ENCODE measurements at regions not wholly inside any gene's neighbourhood (a gene's known extent, or its start where the extent isn't known, plus 50 kb on each side); places are given as distances from the start of the nearest gene placed in this dataset.
"Not testable (repeated sequence)": the region's sequence is repeated elsewhere in the genome, so short reads cannot be mapped to it uniquely, and the experiment has no call there.

DNA sequence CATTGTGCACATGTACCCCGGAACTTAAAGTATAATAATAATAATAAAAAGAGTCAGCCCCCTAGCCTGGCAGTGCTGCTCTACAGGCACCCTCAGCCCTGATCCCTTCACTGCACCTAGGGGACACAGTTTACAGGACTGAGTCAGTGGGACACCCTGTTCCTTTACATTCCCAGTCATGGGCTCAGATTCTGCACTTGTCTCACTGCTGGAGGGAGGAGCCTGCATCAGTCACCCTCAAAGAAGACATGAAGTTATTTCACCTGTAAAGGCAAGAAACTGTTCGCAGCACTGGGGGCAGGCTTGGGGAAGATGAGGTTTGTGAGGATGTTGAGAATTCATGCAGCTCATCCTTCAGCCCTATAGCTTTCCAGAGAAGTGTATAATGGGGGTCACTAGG lies 50.7 kb upstream of the VPREB1 start:
- in situ Hi-C loops (cut with HindIII; ENCODE audit: low pct_ligation_motif_present, low pct_unique_long_range_greater_than_20kb, low sequenced_read_pairs) = no loop called here
- no peak for DNase-seq

DNA sequence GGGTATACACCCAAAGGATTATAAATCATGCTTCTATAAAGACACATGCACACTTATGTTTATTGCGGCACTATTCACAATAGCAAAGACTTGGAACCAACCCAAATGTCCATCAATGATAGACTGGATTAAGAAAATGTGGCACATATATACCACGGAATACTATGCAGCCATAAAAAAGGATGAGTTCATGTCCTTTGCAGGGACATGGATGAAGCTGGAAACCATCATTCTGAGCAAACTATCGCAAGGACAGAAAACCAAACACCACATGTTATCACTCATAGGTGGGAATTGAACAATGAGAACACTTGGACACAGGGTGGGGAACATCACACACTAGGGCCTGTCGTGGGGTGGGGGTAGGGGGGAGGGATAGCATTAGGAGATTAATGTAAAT lies 51.1 kb upstream of the VPREB1 start:
- DNase-seq; in situ Hi-C loops (cut with HindIII; ENCODE audit: low pct_ligation_motif_present, low pct_unique_long_range_greater_than_20kb, low sequenced_read_pairs): not testable (repeated sequence)

DNA sequence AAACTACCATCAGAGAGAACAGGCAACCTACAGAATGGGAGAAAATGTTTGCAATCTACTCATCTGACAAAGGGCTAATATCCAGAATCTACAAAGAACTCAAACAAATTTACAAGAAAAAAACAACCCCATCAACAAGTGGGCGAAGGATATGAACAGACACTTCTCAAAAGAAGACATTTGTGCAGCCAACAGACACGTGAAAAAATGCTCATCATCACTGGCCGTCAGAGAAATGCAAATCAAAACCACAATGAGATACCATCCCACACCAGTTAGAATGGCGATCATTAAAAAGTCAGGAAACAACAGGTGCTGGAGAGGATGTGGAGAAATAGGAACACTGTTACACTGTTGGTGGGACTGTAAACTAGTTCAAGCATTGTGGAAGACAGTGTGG lies 51.6 kb upstream of the VPREB1 start:
- in situ Hi-C loops (cut with HindIII; ENCODE audit: low pct_ligation_motif_present, low pct_unique_long_range_greater_than_20kb, low sequenced_read_pairs); DNase-seq: not testable (repeated sequence)

DNA sequence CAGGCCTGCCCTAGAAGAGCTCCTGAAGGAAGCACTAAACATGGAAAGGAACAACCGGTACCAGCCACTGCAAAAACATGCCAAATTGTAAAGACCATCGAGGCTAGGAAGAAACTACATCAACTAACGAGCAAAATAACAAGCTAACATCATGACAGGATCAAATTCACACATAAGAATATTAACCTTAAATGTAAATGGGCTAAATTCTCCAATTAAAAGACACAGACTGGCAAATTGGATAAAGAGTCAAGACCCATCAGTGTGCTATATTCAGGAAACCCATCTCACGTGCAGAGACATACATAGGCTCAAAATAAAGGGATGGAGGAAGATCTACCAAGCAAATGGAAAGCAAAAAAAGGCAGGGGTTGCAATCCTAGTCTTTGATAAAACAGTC lies 54.8 kb upstream of the VPREB1 start:
- DNase-seq; in situ Hi-C loops (cut with HindIII; ENCODE audit: low pct_ligation_motif_present, low pct_unique_long_range_greater_than_20kb, low sequenced_read_pairs): not testable (repeated sequence)

DNA sequence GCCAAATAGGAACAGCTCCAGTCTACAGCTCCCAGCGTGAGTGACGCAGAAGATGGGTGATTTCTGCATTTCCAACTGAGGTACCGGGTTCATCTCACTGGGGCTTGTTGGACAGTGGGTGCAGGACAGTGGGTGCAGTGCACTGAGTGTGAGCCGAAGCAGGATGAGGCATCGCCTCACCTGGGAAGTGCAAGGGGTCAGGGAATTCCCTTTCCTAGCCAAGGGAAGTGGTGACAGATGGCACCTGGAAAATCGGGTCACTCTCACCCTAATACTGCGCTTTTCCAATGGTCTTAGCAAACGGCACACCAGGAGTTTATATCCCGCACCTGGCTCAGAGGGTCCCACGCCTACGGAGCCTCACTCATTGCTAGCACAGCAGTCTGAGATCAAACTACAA lies 56.7 kb upstream of the VPREB1 start:
- in situ Hi-C loops (cut with HindIII; ENCODE audit: low pct_ligation_motif_present, low pct_unique_long_range_greater_than_20kb, low sequenced_read_pairs); DNase-seq: not testable (repeated sequence)

DNA sequence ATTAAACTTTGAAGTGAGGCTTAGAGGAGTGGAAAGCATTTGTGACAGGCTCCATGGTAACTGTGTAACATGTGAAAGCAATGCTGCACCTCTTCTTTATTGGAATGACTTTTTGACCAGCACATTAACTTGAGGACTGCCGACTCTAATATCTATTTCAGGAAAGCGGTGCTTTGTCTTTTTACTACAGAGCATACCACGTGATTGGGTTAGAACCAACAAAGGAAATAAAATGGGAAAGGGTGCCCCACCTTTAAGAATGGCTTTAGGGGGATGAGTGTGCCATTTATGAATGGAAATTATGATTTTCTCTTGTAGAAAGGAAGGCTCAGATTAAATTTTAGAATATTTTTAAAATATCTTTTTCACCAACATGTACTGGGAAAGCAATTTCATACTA lies 57.3 kb upstream of the VPREB1 start:
- no peak for DNase-seq
- in situ Hi-C loops (cut with HindIII; ENCODE audit: low pct_ligation_motif_present, low pct_unique_long_range_greater_than_20kb, low sequenced_read_pairs) = no loop called here

DNA sequence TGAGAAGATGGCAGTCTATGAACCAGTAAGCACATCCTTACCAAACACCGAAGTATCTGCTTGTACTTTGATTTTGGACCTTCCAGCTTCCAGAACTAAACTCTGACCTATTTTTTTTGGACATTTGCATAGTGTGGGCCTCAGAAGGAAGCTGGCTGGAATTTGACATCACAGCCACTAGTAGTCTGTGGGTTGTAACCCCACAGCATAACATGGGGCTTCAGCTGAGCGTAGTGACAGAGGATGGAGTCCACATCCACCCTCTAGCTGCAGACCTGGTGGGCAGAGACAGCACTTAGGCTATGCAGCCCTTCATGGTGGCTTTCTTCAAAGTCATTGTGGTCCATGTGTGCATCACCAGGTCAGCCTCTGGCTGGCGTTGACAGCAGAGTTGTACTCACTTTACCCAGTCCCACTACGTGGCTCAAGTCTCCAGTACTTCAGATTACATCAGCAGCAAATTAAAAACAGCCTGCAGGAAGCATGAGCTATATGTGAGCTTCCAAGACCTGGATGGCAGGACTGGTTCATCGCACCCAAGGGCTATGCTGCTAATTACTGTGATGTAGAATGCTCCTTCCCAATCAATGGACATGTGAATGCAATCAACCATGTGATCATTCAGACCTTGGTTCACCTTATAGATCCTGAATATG lies 58.6 kb upstream of the VPREB1 start:
- no peak for DNase-seq
- in situ Hi-C loops (cut with HindIII; ENCODE audit: low pct_ligation_motif_present, low pct_unique_long_range_greater_than_20kb, low sequenced_read_pairs) = no loop called here

DNA sequence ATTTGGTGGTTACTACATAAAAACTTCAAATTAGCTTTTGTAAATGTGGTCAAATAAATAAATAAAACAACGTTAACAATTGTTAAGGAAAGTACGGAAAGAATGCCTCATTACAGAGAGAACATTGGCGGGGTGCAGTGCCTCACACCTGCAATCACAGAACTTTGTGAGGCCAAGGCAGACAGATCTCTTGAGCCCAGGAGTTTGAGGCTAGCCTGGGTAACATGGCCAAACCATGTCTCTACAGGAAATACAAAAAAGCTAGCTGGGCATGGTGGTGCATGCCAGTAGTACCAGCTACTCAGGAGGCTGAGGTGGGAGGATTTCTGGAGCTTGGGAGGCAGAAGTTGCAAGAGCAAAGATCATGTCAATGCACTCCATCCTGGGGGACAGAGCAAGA lies 59.4 kb upstream of the VPREB1 start:
- no peak for DNase-seq
- in situ Hi-C loops (cut with HindIII; ENCODE audit: low pct_ligation_motif_present, low pct_unique_long_range_greater_than_20kb, low sequenced_read_pairs) = no loop called here

DNA sequence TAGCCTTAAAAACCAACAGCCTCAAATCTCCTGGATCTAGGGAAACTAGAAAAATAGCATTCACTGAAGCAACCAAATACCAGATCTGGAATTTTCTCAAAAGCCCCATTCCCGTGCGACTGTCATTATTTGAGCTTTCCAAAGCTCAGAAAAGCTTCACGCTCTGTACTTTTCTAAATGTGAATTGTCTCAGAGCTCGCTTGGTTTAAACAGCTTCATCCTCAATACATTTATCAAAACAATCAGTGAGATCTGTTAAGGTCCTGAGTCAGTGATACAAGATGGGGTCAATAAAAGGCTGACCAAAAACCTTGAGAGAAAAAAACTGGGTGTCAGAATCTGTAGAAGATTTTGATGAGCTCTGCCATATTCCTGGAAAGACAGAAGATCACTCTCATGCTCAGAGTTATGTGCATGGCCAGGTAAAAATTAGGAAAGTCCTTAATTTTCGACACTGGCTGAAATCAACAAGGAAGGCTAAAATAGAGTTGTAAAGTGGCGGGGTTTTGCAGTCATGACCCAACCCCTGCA lies 60.2 kb upstream of the VPREB1 start:
- no peak for DNase-seq
- in situ Hi-C loops (cut with HindIII; ENCODE audit: low pct_ligation_motif_present, low pct_unique_long_range_greater_than_20kb, low sequenced_read_pairs) = no loop called here

DNA sequence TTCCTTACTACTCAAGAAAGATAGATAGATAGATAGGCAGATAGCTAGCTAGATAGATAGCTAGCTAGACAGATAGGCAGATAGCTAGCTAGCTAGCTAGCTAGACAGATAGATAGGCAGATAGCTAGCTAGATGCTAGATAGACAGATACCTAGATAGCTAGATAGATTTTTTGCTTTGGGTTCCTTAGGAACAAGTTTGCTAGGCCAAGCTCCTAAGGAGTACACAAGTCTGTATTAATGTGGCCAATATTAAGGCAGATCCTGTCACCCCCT lies 61.7 kb upstream of the VPREB1 start:
- no peak for DNase-seq
- in situ Hi-C loops (cut with HindIII; ENCODE audit: low pct_ligation_motif_present, low pct_unique_long_range_greater_than_20kb, low sequenced_read_pairs) = no loop called here

DNA sequence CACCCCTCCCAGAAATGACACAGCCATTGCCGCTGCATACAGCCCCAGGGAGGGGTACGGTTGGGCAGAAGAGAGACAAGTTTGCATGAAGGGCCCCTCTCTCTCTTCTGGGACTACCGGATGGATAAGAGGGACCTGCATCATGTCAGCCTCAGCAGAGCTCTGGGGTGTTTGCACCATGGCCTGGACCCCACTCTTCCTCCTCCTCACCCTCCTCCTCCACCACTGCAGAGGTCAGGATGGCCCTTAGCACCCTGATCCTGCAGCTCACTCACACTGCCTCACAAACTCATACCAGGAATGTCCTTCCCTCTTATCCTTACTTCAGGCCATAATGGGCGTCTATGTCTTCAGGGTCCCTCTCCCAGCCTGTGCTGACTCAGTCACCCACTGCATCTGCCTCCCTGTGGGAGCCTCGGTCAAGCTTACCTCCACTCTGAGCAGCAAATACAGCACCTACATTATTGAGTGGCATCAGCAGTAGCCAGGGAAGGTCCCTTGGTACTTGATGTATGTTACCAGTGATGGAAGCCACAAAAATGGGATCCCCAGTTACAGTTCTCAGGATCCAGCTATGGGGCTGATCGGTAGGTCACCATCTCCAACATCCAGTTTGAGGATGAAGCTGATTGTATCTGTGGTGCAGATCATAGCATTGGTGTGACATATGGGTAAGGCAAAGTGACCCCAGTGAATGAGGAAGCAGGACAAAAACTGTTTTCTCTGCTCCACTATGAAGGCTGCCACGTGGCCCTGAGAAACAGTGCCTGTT lies 62.2 kb upstream of the VPREB1 start:
- DNase-seq = no peak
- in situ Hi-C loops (cut with HindIII; ENCODE audit: low pct_ligation_motif_present, low pct_unique_long_range_greater_than_20kb, low sequenced_read_pairs) = no loop called here

DNA sequence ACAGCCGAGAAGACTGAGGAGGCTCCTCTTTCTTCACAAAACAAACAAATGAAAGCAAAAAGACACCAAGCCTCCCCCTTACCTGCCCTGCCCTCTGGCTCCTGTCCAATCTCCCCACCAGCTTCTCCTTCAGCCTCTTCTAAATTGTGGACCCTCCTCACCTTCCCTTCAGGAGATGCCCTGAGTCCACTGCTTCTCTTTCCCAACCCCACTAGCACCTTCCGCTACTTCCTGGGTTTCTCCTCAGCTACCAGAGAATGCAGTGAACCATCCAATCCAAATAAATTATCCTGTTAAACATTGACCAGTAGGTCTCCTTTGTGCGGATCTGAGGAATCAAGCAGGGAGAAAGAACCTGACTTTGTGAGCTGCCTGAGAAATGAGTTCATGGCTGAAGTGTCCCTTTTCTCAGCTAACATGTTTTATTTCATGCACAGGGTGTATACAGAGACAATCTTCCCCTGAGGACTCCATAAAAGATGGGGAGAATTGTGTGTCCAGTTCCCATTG lies 63.2 kb upstream of the VPREB1 start:
- peak; percentile 82 for DNase-seq
- in situ Hi-C loops (cut with HindIII; ENCODE audit: low pct_ligation_motif_present, low pct_unique_long_range_greater_than_20kb, low sequenced_read_pairs) = no loop called here

DNA sequence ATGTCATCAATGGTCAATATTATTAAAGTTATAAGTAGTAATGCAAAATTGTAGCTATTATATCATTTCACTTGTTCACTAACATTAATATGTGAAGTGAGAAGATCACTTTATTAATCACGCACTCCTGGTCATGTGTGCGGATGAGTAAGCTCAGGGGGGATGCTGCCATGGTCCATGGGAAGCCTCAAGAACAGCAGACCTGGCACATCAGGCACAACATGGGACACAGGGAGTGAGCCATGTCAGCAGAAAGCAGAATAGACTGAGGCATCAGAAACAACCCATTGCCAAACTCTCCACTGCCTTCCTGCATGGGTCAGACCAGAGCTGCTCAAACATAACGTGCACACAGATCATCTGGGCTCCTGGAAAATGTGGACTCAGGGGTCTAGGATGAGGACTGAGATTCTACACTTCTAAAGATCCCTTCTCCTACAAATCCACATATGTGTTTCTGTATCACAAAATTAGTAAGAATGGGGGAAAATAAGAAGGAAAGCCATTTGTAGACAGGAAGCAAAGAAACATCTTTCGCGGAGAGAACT lies 63.8 kb upstream of the VPREB1 start:
- in situ Hi-C loops (cut with HindIII; ENCODE audit: low pct_ligation_motif_present, low pct_unique_long_range_greater_than_20kb, low sequenced_read_pairs) = no loop called here
- DNase-seq = peak; percentile 52

DNA sequence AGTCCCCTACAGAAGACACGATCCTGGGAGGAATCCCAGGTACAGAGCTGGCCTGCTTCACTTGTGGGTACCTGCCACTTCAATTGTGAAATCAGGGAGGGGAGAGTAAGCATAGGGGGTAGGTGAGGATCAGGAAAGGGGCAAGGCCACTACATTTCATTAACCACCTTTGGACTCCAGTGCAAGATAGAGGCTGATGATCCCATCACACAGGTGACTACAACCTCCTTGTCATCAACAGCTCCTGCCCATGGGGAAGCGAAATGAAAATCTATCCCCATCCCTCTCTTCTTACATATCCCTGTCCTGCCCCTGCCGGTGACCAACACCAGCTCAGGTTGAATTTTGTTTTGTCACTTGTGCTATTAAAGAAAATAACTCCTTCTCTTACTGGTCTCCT lies 64.7 kb upstream of the VPREB1 start:
- in situ Hi-C loops (cut with HindIII; ENCODE audit: low pct_ligation_motif_present, low pct_unique_long_range_greater_than_20kb, low sequenced_read_pairs) = no loop called here
- DNase-seq = no peak

DNA sequence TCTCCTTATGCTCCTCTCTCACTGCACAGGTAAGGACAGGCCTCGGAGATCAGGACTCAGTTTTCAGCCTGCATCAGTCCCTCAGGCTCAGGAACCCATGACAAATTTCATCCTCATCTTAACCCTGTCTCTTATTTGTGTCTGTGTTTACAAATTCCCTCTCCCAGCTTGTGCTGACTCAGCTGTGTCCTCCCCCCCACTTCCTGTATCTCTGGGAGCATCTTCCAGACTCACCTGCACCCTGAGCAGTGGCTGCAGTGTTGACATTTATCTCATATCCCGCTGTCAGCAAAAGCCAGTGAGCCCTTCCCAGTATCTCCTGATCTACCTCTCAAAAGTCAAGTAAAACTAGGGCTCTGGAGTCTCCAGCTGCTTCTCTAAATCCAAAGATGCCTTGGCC lies 65.6 kb upstream of the VPREB1 start:
- in situ Hi-C loops (cut with HindIII; ENCODE audit: low pct_ligation_motif_present, low pct_unique_long_range_greater_than_20kb, low sequenced_read_pairs) = no loop called here
- no peak for DNase-seq

DNA sequence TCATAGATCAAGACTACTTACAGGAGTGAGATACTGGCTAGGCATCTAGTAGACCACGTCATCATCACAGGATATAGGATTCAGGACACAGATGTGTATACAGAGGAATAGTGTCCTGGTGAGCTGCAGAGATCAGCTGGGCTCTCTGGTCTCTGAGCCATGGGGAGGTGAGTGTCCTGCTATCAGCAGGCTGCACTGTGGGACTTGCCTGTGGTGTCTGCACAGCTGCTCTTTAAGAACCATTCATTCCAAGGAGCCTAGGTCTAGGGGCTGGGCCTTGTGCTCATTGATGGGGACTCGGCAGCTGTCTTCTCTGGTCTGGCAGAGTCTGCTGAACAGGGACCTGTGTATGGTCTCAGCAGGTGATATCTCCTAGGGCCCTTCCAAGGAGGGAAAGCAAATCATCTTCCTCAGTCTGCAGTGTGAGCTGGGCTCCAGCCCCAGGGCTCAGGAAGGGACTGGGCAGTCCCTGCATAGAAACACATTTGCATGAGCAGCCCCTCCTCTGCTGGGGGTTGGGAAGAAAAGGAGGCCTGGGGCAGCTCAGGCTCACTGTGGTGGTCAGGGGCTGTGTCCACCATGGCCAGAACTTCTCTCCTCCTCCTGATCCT lies 66.1 kb upstream of the VPREB1 start:
- no peak for DNase-seq
- in situ Hi-C loops (cut with HindIII; ENCODE audit: low pct_ligation_motif_present, low pct_unique_long_range_greater_than_20kb, low sequenced_read_pairs) = no loop called here

DNA sequence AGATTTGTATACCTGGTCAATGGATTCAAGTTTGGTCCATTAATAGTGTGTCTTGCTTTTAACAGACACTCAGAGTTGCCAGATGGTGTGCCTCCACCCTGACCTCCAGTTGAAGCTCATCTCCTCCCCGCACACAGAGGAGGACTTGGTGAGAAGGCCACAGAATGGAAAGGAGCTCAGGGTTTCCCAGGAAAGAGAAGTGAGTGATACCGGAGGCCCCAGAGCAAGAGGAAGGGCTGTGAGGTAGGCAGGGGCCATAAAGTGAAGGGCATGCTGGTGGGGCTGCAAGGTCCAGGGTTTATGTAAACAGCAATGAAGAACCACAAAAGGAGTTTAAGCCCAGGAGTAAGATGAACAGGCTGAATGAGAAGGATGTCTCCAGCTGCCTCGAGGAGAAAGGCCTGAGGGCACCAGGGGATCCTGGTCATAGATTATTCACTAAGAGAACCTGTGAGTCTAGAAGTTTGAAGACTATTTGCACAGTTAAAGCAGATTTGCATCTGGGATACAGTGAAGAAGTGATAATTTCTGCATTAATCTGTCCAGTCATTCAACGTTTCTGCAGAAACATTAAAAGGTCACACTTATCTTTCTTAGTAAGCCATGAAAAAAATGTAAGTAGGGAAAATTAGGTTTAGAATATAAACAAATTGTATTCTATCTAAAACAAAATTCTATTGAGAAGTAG lies 67.5 kb upstream of the VPREB1 start:
- no peak for DNase-seq
- in situ Hi-C loops (cut with HindIII; ENCODE audit: low pct_ligation_motif_present, low pct_unique_long_range_greater_than_20kb, low sequenced_read_pairs) = no loop called here

DNA sequence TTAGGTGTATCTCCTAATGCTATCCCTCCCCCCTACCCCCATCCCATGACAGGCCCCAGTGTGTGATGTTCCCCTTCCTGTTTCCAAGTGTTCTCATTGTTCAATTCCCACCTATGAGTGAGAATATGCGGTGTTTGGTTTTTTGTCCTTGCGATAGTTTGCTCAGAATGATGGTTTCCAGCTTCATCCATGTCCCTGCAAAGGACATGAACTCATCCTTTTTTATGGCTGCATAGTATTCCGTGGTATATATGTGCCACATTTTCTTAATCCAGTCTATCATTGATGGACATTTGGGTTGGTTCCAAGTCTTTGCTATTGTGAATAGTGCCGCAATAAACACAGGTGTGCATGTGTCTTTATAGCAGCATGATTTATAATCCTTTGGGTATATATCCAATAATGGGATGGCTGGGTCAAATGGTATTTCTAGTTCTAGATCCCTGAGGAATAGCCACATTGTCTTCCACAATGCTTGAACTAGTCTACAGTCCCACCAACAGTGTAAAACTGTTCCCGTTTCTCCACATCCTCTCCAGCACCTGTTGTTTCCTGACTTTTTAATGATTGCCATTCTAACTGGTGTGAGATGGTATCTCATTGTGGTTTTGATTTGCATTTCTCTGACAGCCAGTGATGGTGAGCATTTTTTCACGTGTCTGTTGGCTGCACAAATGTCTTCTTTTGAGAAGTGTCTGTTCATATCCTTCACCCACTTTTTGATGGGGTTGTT lies 71.5 kb upstream of the VPREB1 start:
- in situ Hi-C loops (cut with HindIII; ENCODE audit: low pct_ligation_motif_present, low pct_unique_long_range_greater_than_20kb, low sequenced_read_pairs); DNase-seq: not testable (repeated sequence)

Data from ACHN (cell line).